ENCODE measurements at regions not wholly inside any gene's neighbourhood (a gene's known extent, or its start where the extent isn't known, plus 50 kb on each side); places are given as distances from the start of the nearest gene placed in this dataset.

GRCh38 chr6:23983735-23984134, 142.3 kb upstream of the NRSN1 start:
- TF ChIP-seq POLR2A (IDR thresholded peaks at IDR 0.05) (no peak), CTCF (IDR thresholded peaks at IDR 0.05) (no peak)

Data from right lobe of liver (tissue), 4 donors.